ENCODE measurements at regions not wholly inside any gene's neighbourhood (a gene's known extent, or its start where the extent isn't known, plus 50 kb on each side); places are given as distances from the start of the nearest gene placed in this dataset.

DNA sequence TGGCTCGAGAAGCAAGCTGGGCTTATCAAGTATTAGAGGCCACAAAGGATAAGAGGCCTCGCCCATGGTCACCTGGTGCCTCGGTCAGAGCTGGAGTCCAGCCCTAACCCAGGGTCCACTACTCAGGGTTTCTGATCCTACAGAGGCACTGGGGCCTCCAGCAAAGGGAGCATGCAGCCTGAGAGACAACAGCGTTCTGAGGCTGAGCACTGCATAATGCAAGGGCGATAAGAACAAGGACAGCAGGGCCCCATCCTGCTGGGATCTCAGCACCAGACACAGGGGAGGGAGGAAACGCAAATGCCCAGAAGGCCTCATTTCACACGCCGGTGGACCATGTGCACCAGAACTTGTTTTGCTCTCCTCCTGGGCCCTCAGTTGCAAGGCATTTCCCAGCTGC, 63.0 kb downstream of the C5orf15 start:
- TF ChIP-seq, protein P1, sequence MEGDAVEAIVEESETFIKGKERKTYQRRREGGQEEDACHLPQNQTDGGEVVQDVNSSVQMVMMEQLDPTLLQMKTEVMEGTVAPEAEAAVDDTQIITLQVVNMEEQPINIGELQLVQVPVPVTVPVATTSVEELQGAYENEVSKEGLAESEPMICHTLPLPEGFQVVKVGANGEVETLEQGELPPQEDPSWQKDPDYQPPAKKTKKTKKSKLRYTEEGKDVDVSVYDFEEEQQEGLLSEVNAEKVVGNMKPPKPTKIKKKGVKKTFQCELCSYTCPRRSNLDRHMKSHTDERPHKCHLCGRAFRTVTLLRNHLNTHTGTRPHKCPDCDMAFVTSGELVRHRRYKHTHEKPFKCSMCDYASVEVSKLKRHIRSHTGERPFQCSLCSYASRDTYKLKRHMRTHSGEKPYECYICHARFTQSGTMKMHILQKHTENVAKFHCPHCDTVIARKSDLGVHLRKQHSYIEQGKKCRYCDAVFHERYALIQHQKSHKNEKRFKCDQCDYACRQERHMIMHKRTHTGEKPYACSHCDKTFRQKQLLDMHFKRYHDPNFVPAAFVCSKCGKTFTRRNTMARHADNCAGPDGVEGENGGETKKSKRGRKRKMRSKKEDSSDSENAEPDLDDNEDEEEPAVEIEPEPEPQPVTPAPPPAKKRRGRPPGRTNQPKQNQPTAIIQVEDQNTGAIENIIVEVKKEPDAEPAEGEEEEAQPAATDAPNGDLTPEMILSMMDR (conservative IDR thresholded peaks at IDR 0.05) = no peak
- TF ChIP-seq ZFX (IDR thresholded peaks at IDR 0.05) = no peak
- H3K27ac ChIP-seq = no peak overlapping the region

DNA sequence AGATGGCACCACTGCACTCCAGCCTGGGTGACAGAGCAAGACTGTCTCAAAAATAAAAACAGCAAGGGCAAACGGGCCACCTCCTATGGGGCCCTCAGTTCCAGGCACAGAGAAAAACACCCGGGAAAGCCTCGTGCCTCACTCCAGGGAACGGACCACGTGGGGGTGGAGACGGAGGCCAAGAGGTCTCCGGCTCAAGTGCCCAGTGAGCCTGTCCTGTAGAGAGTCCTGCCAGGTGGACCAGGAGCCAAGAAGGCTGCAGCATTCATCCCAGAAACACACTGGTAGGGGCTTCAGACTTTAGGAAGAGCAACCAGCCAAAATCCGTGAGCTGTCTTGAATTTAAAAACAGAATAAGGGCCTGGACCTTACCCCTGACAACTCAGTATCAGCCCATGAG, 63.8 kb downstream of the C5orf15 start:
- H3K27ac ChIP-seq = no peak overlapping the region
- no peak for TF ChIP-seq ZFX (IDR thresholded peaks at IDR 0.05)
- TF ChIP-seq, protein P1 (conservative IDR thresholded peaks at IDR 0.05) = no peak

DNA sequence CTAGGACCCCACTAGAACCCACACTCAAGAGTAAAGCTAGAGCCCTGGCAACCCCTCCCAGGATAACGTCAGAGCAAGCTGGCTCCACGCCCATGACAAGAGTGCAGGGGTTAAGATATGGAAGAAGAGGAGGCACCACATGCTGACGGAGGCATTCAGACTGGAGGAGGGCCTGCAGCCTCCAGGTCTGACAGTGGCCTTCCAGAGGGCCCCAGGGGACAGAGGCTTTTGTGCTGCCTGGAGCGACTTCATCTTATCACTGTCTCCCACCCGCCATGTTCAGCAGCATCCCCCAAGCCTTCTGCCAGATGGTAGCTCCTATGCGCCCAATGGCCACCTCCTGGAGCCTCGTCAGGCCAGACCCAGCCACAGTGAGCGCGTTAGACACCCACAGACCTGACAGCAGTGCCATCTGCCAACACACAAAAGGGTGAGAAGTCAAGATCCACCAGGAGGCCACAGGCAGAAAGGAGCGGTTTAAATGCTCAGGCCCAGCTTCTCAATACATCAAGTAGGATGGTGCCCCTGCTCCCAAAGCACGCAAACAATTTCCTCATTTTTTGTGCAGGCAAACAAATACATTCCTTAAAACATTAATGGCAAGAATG, 65.8 kb downstream of the C5orf15 start:
- TF ChIP-seq ZFX (IDR thresholded peaks at IDR 0.05) = no peak
- TF ChIP-seq, protein P1 (conservative IDR thresholded peaks at IDR 0.05) = no peak
- no peak overlapping the region for H3K27ac ChIP-seq

DNA sequence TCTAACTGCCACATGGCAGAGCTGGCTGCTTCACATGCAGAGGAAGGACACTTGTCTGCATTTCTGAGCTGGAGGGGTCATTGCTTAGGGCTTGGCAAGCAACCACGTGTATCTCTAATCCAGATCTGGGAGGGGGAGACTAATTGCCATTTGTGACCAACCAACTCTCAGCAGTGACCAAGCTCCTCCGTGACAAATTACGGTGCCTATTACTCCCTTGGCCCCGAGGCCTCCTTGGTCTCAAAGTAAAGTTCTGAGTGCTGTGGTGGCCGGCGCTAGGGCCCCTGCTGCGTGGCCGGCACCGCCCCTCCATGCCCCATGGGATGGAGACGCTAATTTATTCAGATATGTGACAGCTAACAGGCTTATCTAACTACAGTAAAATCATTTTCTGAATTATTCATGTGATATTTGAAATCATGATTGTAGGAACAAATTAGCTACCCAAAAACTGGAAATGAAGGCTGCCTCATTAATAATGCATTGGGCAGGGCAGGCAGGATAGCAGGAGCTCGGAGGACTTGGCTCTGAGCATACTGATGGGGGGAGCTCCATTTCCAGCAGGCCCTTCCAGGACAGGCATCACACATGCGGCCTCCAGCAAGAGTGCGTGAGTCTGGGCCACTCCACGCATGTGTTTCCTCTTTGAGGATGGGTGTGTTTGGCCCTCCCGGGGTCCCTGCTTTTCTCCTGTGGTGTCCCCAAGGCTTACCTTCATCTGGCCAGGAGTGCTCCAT, 67.7 kb downstream of the C5orf15 start:
- no peak for TF ChIP-seq ZFX (IDR thresholded peaks at IDR 0.05)
- TF ChIP-seq, protein P1 (conservative IDR thresholded peaks at IDR 0.05) = no peak
- no peak overlapping the region for H3K27ac ChIP-seq

DNA sequence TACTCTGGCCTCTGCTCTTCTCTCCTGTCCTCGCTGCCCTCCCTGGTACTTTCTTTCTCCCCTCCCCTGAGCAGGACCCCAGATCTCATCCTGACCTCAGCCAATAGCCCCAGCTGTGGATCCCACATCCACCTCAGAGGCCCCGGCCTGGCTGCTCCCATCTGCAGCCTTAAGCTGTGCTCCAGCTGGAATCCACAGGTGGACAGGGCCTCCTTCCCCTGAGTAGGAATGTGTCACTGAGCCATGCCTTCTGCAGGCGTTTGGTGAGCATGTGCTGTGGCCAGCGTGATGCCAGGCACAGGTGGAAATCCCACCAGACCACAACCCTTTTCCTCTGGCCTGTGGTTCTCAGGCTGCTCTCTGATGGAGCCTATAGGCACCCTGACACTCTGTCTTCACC, 68.9 kb downstream of the C5orf15 start:
- H3K27ac ChIP-seq = no peak overlapping the region
- TF ChIP-seq, protein P1 (conservative IDR thresholded peaks at IDR 0.05) = no peak

DNA sequence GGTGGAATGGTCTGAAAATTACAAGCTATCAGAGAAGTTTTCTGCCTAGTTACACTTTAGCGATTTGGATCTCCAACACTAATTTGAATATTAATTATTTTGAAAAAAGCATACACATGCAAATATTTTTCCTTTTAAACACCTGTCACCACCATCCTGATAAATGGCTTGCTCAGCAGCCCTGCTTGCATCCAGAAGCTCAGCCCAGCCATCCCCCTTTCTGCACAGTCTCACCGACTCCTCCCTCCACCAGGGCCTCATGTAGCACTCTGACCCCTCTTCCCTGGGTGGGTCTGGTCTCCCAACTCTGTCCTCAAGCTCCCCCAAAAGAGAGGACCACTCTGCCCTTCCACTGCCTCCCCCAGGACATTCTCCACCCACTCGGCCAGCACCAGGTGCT, 70.0 kb downstream of the C5orf15 start:
- TF ChIP-seq, protein P1 (conservative IDR thresholded peaks at IDR 0.05) = no peak
- no peak for TF ChIP-seq ZFX (IDR thresholded peaks at IDR 0.05)
- no peak overlapping the region for H3K27ac ChIP-seq

DNA sequence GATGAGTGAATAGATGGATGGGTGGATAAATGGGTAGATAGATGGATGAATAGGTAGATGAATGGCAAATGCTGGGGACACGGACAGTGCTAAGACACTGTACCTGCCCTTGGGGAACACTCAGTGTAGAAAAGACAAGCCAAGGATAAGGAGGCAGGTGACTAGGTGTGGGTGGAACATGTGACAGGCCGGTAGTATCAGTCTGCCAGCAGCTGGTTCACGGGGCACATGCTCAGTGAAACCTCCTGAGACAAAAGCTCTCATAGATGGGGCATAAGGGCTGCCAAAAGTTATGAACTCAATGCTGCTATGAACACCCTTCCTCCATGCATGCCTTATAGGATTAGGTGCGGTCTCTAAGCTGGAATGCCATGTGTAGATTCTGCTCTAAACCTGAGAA, 71.0 kb downstream of the C5orf15 start:
- H3K27ac ChIP-seq = no peak overlapping the region
- TF ChIP-seq, protein P1 (conservative IDR thresholded peaks at IDR 0.05) = no peak
- no peak for TF ChIP-seq ZFX (IDR thresholded peaks at IDR 0.05)
